ENCODE measurements at regions not wholly inside any gene's neighbourhood (a gene's known extent, or its start where the extent isn't known, plus 50 kb on each side); places are given as distances from the start of the nearest gene placed in this dataset.

GRCh38 chr13:74015137-74015536, 119.1 kb downstream of the KLF12 start:
- in situ Hi-C loops (cut with MboI; ENCODE audit: low pct_unique_long_range_greater_than_20kb, low sequenced_read_pairs): no loop called here
- DNase-seq: no peak

DNA sequence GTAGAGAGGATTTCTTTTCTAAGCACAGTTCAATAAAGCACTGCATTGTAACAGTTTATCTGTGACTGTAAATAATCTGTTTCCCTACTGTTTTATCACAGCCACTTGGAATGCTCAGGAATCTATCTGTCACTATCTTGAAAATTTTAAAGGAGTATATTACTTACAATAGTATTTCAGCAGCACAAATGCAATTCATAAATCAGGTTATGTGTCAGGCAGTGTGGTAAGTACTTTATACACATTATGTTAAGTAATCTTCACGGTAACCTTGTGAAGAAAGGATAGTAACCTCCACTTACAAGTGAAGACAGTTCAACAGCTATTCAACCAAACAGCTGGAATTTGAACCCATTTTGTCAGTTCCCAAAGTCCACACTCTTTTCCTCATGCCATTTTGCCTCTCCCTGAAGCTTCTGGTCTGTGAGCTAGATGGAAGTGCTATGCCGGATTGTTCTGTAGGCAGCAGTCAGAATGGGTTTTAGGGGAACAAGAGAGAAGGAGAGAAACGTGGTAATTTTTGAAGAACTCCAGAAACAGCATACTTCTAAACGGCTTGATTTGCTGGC, 125.0 kb downstream of the KLF12 start:
- in situ Hi-C loops (cut with MboI; ENCODE audit: low pct_unique_long_range_greater_than_20kb, low sequenced_read_pairs): no loop called here
- DNase-seq: no peak

- no peak for DNase-seq
- in situ Hi-C loops (cut with MboI; ENCODE audit: low pct_unique_long_range_greater_than_20kb, low sequenced_read_pairs): no loop called here
Observed at GRCh38 chr13:74006666-74007065, 127.5 kb downstream of the KLF12 start.

DNA sequence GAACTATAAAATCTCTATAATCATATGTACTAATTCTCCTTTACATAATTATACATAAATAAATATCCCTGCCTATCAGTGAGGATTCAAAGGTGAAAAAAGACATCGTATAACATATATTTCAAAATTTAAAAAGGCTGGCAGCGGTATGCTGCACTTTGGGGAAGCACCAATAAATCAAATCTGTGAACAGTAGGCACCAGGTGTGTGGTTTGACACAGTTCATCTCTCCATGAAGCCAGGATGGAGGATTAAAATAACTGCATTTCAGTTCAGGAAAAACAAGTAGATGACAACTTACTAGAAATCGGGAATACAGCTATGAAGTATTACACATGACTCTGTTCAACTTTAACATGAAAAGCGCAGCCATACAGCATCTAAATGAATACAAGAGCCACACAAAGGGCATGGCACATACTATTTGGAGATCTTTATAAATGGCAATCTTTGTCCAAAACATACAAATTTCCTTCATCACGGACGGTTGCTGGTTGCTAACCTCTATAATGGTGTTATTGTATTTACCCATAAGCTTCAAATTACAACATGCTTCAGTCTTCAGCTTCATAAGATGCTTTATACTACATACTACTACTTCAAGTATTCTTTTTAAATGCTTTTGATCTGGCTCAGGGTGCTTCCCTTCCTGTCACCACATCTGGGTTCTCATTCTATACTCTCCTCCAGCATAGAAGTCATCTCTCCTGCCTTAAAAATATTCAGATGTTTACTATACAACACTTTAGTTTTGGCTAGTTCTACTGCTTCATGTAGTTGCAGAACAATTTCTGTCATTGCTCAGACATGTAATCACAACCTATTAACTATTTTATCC, 128.7 kb downstream of the KLF12 start:
- in situ Hi-C loops (cut with MboI; ENCODE audit: low pct_unique_long_range_greater_than_20kb, low sequenced_read_pairs): no loop called here
- no peak for DNase-seq

DNA sequence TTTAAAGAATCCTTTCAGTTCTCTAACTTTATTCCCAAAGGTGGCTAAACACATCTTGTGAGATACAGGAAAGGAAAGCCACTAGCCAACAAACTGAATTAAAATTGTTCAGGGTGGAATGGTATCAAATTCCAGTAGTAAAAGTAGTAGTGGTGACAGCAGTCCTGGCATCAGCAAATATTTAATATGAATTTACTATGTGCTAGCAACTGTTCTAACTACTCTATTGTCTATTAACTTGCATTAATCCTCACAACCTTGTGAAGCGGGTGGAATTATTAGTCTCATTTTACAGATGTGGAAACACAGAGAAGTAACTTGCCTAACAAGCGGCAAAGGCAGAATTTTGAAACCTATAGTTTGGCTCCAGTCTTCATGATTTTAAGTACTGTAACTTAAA, 130.1 kb downstream of the KLF12 start:
- no peak for DNase-seq
- in situ Hi-C loops (cut with MboI; ENCODE audit: low pct_unique_long_range_greater_than_20kb, low sequenced_read_pairs): no loop called here

- in situ Hi-C loops (cut with MboI; ENCODE audit: low pct_unique_long_range_greater_than_20kb, low sequenced_read_pairs): no loop called here
- no peak for DNase-seq
Observed at GRCh38 chr13:74003374-74003773, 130.8 kb downstream of the KLF12 start.

- DNase-seq: no peak
- in situ Hi-C loops (cut with MboI; ENCODE audit: low pct_unique_long_range_greater_than_20kb, low sequenced_read_pairs): no loop called here
Observed at GRCh38 chr13:74000876-74001275, 133.3 kb downstream of the KLF12 start.

DNA sequence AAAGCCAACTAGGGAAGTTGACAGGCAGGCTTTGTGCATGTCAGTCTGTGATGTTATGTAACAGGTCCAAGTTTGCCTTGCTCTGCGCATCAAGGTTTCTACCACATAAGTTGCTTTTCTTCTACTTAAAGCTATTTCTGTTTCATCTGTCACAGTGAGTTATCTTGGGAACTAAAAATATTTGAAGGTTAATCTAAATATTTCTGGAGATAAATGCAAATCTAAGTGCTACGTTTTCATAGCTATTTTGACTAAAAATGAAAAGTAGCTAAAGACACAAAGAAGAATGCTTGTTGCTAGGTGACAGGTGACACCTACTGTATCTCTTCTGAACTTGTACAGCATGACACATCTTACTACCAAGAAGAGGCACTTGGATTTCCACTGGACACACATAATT, 135.6 kb downstream of the KLF12 start:
- in situ Hi-C loops (cut with MboI; ENCODE audit: low pct_unique_long_range_greater_than_20kb, low sequenced_read_pairs): no loop called here
- DNase-seq: no peak

DNA sequence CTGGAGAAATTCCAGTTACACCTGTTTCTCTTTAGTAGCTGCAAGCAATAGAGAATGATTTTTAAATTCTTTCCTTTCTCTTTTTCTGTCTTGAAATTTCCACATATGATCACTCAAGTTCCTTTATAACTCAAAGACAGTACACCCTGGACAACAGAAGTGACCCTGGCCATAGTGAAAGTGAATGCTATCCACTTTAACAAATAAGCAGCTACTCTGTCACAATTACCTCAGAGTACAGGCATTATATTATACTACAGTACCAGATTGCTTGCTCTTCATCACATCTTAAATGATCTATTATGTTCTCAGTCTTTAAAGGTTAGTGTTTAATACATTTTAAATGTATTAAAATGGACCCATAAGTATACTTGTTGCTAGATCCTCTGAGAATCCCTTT, 136.2 kb downstream of the KLF12 start:
- no peak for DNase-seq
- in situ Hi-C loops (cut with MboI; ENCODE audit: low pct_unique_long_range_greater_than_20kb, low sequenced_read_pairs): no loop called here

DNA sequence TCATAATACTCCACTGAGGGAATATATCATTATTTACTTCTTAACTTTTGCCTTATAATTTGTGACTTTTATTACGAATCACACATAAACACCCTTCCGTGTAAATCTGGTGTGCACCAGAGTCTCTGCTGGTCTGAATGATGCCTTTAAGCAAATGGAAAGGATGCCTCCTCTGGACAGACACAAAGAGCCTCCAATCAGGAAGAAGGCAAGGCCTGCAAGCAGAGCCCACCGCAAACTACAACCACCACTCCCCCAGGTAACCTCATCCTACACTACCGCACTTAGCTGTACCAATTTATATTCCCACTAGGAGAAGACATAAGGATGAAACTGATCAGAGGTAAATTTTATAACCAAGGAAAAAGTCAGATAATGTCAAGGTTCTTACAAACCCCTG, 137.6 kb downstream of the KLF12 start:
- no peak for DNase-seq
- in situ Hi-C loops (cut with MboI; ENCODE audit: low pct_unique_long_range_greater_than_20kb, low sequenced_read_pairs): no loop called here

DNA sequence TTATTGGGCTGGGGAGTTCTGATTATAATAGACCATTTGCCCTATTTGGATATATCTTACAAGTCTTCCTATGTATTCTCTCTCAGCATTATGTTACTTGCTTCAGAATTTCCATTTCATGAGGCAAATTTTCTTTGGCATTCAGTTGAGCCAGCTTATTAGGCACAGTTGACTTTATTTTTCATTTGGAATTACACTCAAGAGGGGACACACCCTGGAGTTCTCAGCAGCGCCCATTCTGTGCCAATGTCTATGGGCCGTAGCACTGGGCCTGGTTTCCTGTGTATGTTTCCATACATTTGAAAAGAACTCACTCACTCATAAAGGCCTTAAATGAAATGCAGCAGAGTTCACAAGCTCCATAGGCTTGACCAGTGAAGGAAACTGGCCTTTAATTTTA, 138.5 kb downstream of the KLF12 start:
- DNase-seq: no peak
- in situ Hi-C loops (cut with MboI; ENCODE audit: low pct_unique_long_range_greater_than_20kb, low sequenced_read_pairs): no loop called here

GRCh38 chr13:73993661-73994060, 140.5 kb downstream of the KLF12 start:
- in situ Hi-C loops (cut with MboI; ENCODE audit: low pct_unique_long_range_greater_than_20kb, low sequenced_read_pairs): no loop called here
- DNase-seq: no peak

DNA sequence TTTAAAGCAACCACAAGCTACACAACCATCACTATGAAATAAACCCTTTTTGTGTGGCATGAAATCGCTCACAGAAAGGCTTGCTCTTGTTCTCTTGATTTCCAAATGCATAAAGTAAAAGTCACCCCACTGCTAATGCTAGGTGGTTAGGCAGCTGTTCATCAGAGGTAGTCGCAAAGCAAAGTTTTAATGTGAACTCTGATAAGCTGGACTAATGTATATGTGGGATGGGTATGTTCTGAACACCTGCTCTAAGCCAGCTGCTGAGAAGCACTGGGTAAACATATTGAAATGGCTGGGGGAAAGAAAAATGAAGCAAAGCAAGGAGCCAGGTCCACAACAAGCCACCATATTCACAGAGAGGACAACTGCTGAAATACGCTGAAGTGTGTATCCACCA, 142.3 kb downstream of the KLF12 start:
- in situ Hi-C loops (cut with MboI; ENCODE audit: low pct_unique_long_range_greater_than_20kb, low sequenced_read_pairs): no loop called here
- no peak for DNase-seq

- in situ Hi-C loops (cut with MboI; ENCODE audit: low pct_unique_long_range_greater_than_20kb, low sequenced_read_pairs): no loop called here
- DNase-seq: no peak
Observed at GRCh38 chr13:73991384-73991783, 142.8 kb downstream of the KLF12 start.

GRCh38 chr13:73989244-73989843, 144.9 kb downstream of the KLF12 start:
- in situ Hi-C loops (cut with MboI; ENCODE audit: low pct_unique_long_range_greater_than_20kb, low sequenced_read_pairs): no loop called here

GRCh38 chr13:73988461-73988860, 145.7 kb downstream of the KLF12 start:
- in situ Hi-C loops (cut with MboI; ENCODE audit: low pct_unique_long_range_greater_than_20kb, low sequenced_read_pairs): no loop called here
- no peak for DNase-seq

More at GRCh38 chr13:73989244-73989843, 144.9 kb downstream of the KLF12 start:
- no peak for DNase-seq

DNA sequence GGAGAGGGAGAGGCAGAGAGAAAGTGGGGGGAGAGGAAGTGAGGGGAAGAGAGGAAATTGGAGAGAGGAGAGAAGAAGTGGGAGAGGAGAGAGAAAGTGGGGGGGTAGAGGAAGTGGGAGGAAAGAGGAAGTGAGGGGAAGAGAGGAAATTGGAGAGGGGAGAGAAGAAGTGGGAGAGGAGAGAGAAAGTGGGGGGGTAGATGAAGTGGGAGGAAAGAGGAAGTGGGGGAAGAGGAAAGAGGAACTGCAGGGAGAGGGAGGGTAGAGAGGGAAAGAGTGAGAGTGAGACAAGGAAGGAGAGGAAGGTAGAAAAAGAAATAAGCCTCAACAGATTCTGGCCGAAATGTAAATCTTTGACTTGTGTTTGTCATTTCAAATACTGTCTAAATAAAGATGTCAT, 146.6 kb downstream of the KLF12 start:
- peak; percentile 57 for DNase-seq
- in situ Hi-C loops (cut with MboI; ENCODE audit: low pct_unique_long_range_greater_than_20kb, low sequenced_read_pairs): no loop called here

GRCh38 chr13:73985783-73986182, 148.4 kb downstream of the KLF12 start:
- DNase-seq: no peak
- in situ Hi-C loops (cut with MboI; ENCODE audit: low pct_unique_long_range_greater_than_20kb, low sequenced_read_pairs): no loop called here

DNA sequence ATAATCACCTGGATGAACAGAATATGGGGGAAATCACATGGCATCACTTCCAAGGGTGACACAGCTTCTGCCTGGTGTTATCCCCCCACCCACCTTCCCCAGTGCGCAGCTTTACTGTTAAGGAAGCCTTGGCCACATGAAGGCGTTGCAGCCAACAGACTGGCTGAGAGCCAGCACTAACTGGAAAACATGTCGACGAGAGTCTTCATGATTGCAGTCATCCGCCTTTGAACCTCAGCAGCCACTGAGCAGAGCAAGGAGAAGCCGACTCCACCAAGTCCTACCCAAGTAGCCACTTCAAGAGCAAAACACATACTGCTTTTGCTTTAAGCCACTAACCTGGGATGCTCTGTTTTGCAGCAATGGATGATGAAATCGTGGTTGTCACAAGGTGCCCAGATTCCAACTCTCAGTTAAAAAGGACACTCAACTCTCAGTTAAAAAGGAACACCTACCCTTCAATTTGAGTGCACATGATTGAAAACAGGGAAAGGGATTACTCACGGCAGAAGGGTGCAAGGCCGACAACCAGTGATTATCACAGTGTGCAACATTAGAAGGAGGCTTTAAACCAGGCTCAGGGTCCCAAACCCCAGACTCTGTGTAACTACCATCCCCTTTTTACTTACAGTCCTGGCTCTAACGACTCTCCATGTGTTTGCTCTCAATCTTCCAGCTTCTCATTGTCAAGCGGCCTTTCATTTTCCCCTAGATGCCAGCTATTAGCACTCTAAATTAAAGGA, 149.1 kb downstream of the KLF12 start:
- in situ Hi-C loops (cut with MboI; ENCODE audit: low pct_unique_long_range_greater_than_20kb, low sequenced_read_pairs): no loop called here
- no peak for DNase-seq

GRCh38 chr13:73984201-73984600, 150.0 kb downstream of the KLF12 start:
- no peak for DNase-seq

More at GRCh38 chr13:73984201-73984600, 150.0 kb downstream of the KLF12 start:
- in situ Hi-C loops (cut with MboI; ENCODE audit: low pct_unique_long_range_greater_than_20kb, low sequenced_read_pairs): no loop called here
